Type B pancreatic cell (in vitro differentiated cells): ENCODE measurements at regions not wholly inside any gene's neighbourhood (a gene's known extent, or its start where the extent isn't known, plus 50 kb on each side); places are given as distances from the start of the nearest gene placed in this dataset.

Experiments used
- DNase-seq: peaks from one replicate; pipeline ENCODE4 v3.0.0; 2021; ENCODE audit warnings: mixed read lengths; ENCODE audit not compliant: unreplicated experiment; ENCODE audit errors: extremely low spot score
- H3K27ac Mint-ChIP-seq: 2 replicates; pipeline ENCODE4 v1.8.0; 2021; ENCODE audit warnings: mild to moderate bottlenecking, mixed read lengths
- H3K27me3 Mint-ChIP-seq: 2 replicates; pipeline ENCODE4 v1.8.0; 2021; ENCODE audit warnings: mixed read lengths
- H3K36me3 Mint-ChIP-seq: 2 replicates; pipeline ENCODE4 v1.8.0; 2021; ENCODE audit warnings: mixed read lengths
- H3K4me1 Mint-ChIP-seq: one replicate; pipeline ENCODE4 v1.8.0; 2021; ENCODE audit warnings: mixed read lengths; ENCODE audit not compliant: unreplicated experiment
- H3K4me3 Mint-ChIP-seq: 2 replicates; pipeline ENCODE4 v1.8.0; 2021; ENCODE audit warnings: mild to moderate bottlenecking, mixed read lengths
- H3K9me3 Mint-ChIP-seq: 2 replicates; pipeline ENCODE4 v1.8.0; 2021; ENCODE audit warnings: mixed read lengths
- CTCF ChIP-seq: fragments of 200-600 bp; sonication (generic); conservative IDR thresholded peaks from 2 replicates; pipeline ENCODE4 v1.5.0; 2021; ENCODE audit warnings: antibody characterized with exemption, mild to moderate bottlenecking

- no peaks in the 10 kb centered on the region for H3K27me3 Mint-ChIP-seq
- no peaks in the 10 kb centered on the region for H3K36me3 Mint-ChIP-seq
- no peak for DNase-seq
- peaks cover 5% of the 10 kb centered on the region for H3K4me1 Mint-ChIP-seq
- no peak overlapping the region for H3K27ac Mint-ChIP-seq
- no peak overlapping the region for H3K4me3 Mint-ChIP-seq
- peaks cover 10% of the 10 kb centered on the region for H3K9me3 Mint-ChIP-seq
- no peak for TF ChIP-seq CTCF
Observed at GRCh38 chr2:151197184-151198108, 64.2 kb downstream of the RBM43 start.

- DNase-seq: no peak
- TF ChIP-seq CTCF: no peak
- H3K27ac Mint-ChIP-seq: no peak overlapping the region
- peaks cover 9% of the 10 kb centered on the region for H3K4me1 Mint-ChIP-seq
- no peaks in the 10 kb centered on the region for H3K36me3 Mint-ChIP-seq
- H3K4me3 Mint-ChIP-seq: no peak overlapping the region
- peaks cover 8% of the 10 kb centered on the region for H3K9me3 Mint-ChIP-seq
- H3K27me3 Mint-ChIP-seq: no peaks in the 10 kb centered on the region
Observed at GRCh38 chr2:151193576-151193975, 68.1 kb downstream of the RBM43 start.

GRCh38 chr2:151192681-151193080 is 69.0 kb downstream of the RBM43 start:
- Mint-ChIP-seq H3K27ac (no peak overlapping the region), H3K4me3 (no peak overlapping the region), H3K27me3 (no peaks in the 10 kb centered on the region), H3K36me3 (no peaks in the 10 kb centered on the region), H3K4me1 (peaks cover 9% of the 10 kb centered on the region), H3K9me3 (peaks cover 3% of the 10 kb centered on the region)
- no peak for DNase-seq
- TF ChIP-seq CTCF: no peak

GRCh38 chr2:151191001-151191400 is 70.7 kb downstream of the RBM43 start:
- no peak for DNase-seq
- Mint-ChIP-seq H3K36me3 (no peaks in the 10 kb centered on the region), H3K27me3 (no peaks in the 10 kb centered on the region), H3K9me3 (no peaks in the 10 kb centered on the region), H3K4me1 (peaks cover 9% of the 10 kb centered on the region), H3K27ac (no peak overlapping the region), H3K4me3 (no peak overlapping the region)
- TF ChIP-seq CTCF: no peak

GRCh38 chr2:151189125-151189524 is 72.5 kb downstream of the RBM43 start:
- H3K27me3 Mint-ChIP-seq: no peaks in the 10 kb centered on the region
- no peak for TF ChIP-seq CTCF

More at GRCh38 chr2:151189125-151189524, 72.5 kb downstream of the RBM43 start:
- H3K4me1 Mint-ChIP-seq: peaks cover 13% of the 10 kb centered on the region
- no peaks in the 10 kb centered on the region for H3K36me3 Mint-ChIP-seq
- DNase-seq: no peak
- H3K27ac Mint-ChIP-seq: no peak overlapping the region
- peaks cover 5% of the 10 kb centered on the region for H3K9me3 Mint-ChIP-seq
- no peak overlapping the region for H3K4me3 Mint-ChIP-seq
